ENCODE measurements at regions not wholly inside any gene's neighbourhood (a gene's known extent, or its start where the extent isn't known, plus 50 kb on each side); places are given as distances from the start of the nearest gene placed in this dataset.
A peak's percentile ranks its signal among the peaks of the same experiment; 100 is the strongest.

GRCh38 chr5:68708156-68708841 lies 385.5 kb upstream of the SLC30A5 start:
- DNase-seq (ENCODE audit: low spot score): no peak
- CTCF ChIA-PET (ENCODE audit: unreplicated experiment): no interaction called here
- Histone ChIP-seq H4K20me1 (ENCODE audit: insufficient read depth, low read length) (no peaks in the 10 kb centered on the region), H3K9me2 (ENCODE audit: insufficient read depth, low read length) (no peaks in the 10 kb centered on the region), H2AFZ (ENCODE audit: low read length) (peak overlapping the region; percentile 24; the same call in 1 of the 2 replicates), H3K4me1 (ENCODE audit: insufficient read depth, low read length, poor library complexity, severe bottlenecking) (peaks cover 40% of the 10 kb centered on the region), H3K27ac (ENCODE audit: low read depth, low read length, poor library complexity, severe bottlenecking) (no peak overlapping the region), H3K36me3 (ENCODE audit: insufficient read depth, low read length) (no peaks in the 10 kb centered on the region), H3K79me2 (ENCODE audit: insufficient read depth, low read depth, low read length) (no peaks in the 10 kb centered on the region), H3K4me3 (ENCODE audit: low read depth, low read length, poor library complexity, severe bottlenecking) (no peak overlapping the region), H3K4me2 (ENCODE audit: low read length) (no peak overlapping the region), H3K9me3 (ENCODE audit: low read length) (peaks cover 8% of the 10 kb centered on the region; the same call in 1 of the 2 replicates)
- POLR2A ChIA-PET: interaction anchor here (0.7 to 0.9 kb wide), 2 partner anchors 36 to 92 kb away, joined by 3 read pairs; no protein-coding TSS in a partner anchor
- TF ChIP-seq EZH2phosphoT487 (IDR thresholded peaks at IDR 0.05; ENCODE audit: borderline replicate concordance, low read depth, low read length) (no peak), CTCF (conservative IDR thresholded peaks at IDR 0.05; ENCODE audit: low read length) (no peak)
- no TSS peak for BruUV-seq (replicated peaks)
- intact Hi-C loops (cut with micrococcal nuclease; ENCODE audit: unreplicated experiment): no loop called here

- no peak overlapping the region; the same call in 1 of the 2 replicates for H2AFZ ChIP-seq (ENCODE audit: low read length)
- CTCF ChIA-PET (ENCODE audit: unreplicated experiment): no interaction called here
- no peak overlapping the region for H3K4me3 ChIP-seq (ENCODE audit: low read depth, low read length, poor library complexity, severe bottlenecking)
Observed at GRCh38 chr5:68708842-68709170, 385.0 kb upstream of the SLC30A5 start.

More at GRCh38 chr5:68708842-68709170, 385.0 kb upstream of the SLC30A5 start:
- Histone ChIP-seq H3K4me2 (ENCODE audit: low read length) (no peak overlapping the region), H3K27ac (ENCODE audit: low read depth, low read length, poor library complexity, severe bottlenecking) (no peak overlapping the region), H3K9me3 (ENCODE audit: low read length) (peaks cover 8% of the 10 kb centered on the region; the same call in 1 of the 2 replicates), H3K79me2 (ENCODE audit: insufficient read depth, low read depth, low read length) (no peaks in the 10 kb centered on the region), H3K9me2 (ENCODE audit: insufficient read depth, low read length) (no peaks in the 10 kb centered on the region), H4K20me1 (ENCODE audit: insufficient read depth, low read length) (no peaks in the 10 kb centered on the region), H3K36me3 (ENCODE audit: insufficient read depth, low read length) (no peaks in the 10 kb centered on the region), H3K4me1 (ENCODE audit: insufficient read depth, low read length, poor library complexity, severe bottlenecking) (peaks cover 45% of the 10 kb centered on the region)
- no peak for DNase-seq (ENCODE audit: low spot score)
- POLR2A ChIA-PET: interaction anchor here (0.7 kb wide), 1 partner anchor 93 kb away, joined by 3 read pairs; no protein-coding TSS in a partner anchor
- no peak for TF ChIP-seq EZH2phosphoT487 (IDR thresholded peaks at IDR 0.05; ENCODE audit: borderline replicate concordance, low read depth, low read length)
- TF ChIP-seq CTCF (conservative IDR thresholded peaks at IDR 0.05; ENCODE audit: low read length): no peak
- BruUV-seq (replicated peaks): no TSS peak
- intact Hi-C loops (cut with micrococcal nuclease; ENCODE audit: unreplicated experiment): no loop called here
